BLaER1 (cell line): ENCODE measurements at regions not wholly inside any gene's neighbourhood (a gene's known extent, or its start where the extent isn't known, plus 50 kb on each side); places are given as distances from the start of the nearest gene placed in this dataset.

Source experiments
- H3K27ac ChIP-seq: shearing (Covaris generic); formaldehyde crosslinking; 2 replicates; pipeline ENCODE4 v1.8.1; 2022
- H3K27me3 ChIP-seq: shearing (Covaris generic); formaldehyde crosslinking; 2 replicates; pipeline ENCODE4 v1.8.1; 2022
- H3K36me3 ChIP-seq: shearing (Covaris generic); formaldehyde crosslinking; 2 replicates; pipeline ENCODE4 v1.8.1; 2022
- H3K4me1 ChIP-seq: shearing (Covaris generic); formaldehyde crosslinking; 2 replicates; pipeline ENCODE4 v1.8.1; 2022
- H3K4me2 ChIP-seq: shearing (Covaris generic); formaldehyde crosslinking; 2 replicates; pipeline ENCODE4 v1.8.1; 2022
- H3K4me3 ChIP-seq: shearing (Covaris generic); formaldehyde crosslinking; 2 replicates; pipeline ENCODE4 v1.8.1; 2022
- H3K9ac ChIP-seq: shearing (Covaris generic); formaldehyde crosslinking; 2 replicates; pipeline ENCODE4 v1.8.1; 2022
- H3K9me3 ChIP-seq: shearing (Covaris generic); formaldehyde crosslinking; 2 replicates; pipeline ENCODE4 v1.8.1; 2022
- H4K20me1 ChIP-seq: shearing (Covaris generic); formaldehyde crosslinking; 2 replicates; pipeline ENCODE4 v1.8.1; 2022
- Cebpa-rat ChIP-seq: shearing (Covaris generic); IDR thresholded peaks from 2 replicates; pipeline ENCODE4 v1.8.1; 2022

- Histone ChIP-seq H3K27ac (peak overlapping the region; percentile 99), H3K9me3 (no peaks in the 10 kb centered on the region), H4K20me1 (peaks cover 41% of the 10 kb centered on the region), H3K4me1 (peaks cover 100% of the 10 kb centered on the region), H3K27me3 (no peaks in the 10 kb centered on the region), H3K4me2 (peak overlapping the region; percentile 99), H3K36me3 (peaks cover 24% of the 10 kb centered on the region), H3K4me3 (peak overlapping the region; percentile 56), H3K9ac (peak overlapping the region; percentile 72)
- no peak for TF ChIP-seq Cebpa-rat
Observed at GRCh38 chr17:77420095-77420803, 279.5 kb downstream of the SEC14L1 start.

DNA sequence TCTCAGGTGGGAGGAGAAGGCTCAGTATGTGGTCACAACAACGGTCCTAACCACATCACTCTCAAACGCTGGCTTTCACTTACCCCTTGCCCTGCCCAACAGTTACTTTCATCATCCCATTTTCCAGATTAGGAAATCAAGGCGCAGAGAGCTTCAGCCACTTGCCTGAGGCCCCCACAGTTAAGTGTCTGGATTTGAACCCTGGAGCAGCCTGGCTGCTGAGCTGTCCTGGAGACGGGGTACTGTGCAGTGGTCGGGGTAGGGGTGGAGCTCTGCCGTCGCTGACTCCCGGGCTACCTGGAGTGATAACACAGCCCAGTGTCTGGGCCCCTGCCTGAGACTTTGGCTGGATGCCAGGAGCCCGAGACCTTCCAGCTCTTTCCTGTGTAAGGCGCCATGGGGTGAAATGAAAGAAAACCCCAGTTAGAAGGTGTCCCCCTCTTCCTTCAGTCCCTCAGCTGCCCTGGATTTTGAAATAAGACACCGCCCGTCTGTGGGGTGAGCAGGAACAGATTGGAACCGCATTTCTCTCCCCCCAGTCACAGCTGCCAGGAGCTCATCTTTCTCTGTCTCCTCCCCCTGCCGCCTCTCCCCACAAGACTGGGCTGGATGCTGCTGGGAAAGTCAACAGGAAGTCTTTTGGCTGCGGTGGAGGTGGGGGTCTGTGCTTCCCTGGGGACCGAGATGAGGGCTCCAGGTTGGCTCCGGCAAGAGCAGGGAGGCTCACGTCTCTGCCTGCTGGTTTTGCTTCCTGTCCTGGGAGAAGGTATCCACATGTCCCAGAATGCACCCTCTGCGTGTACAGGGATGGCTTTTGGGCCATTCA, 280.2 kb downstream of the SEC14L1 start:
- H3K4me1 ChIP-seq: peaks cover 100% of the 10 kb centered on the region
- H3K4me2 ChIP-seq: peak overlapping the region; percentile 99
- peak overlapping the region; percentile 99 for H3K27ac ChIP-seq
- H4K20me1 ChIP-seq: peaks cover 41% of the 10 kb centered on the region
- no peaks in the 10 kb centered on the region for H3K9me3 ChIP-seq
- H3K27me3 ChIP-seq: no peaks in the 10 kb centered on the region
- peaks cover 18% of the 10 kb centered on the region for H3K36me3 ChIP-seq
- peak overlapping the region; percentile 56 for H3K4me3 ChIP-seq
- TF ChIP-seq Cebpa-rat: no peak
- H3K9ac ChIP-seq: peak overlapping the region; percentile 72

GRCh38 chr17:77421630-77421972, 280.8 kb downstream of the SEC14L1 start:
- Histone ChIP-seq H3K36me3 (peaks cover 12% of the 10 kb centered on the region), H4K20me1 (peaks cover 36% of the 10 kb centered on the region), H3K9ac (peak overlapping the region; percentile 72), H3K4me2 (peak overlapping the region; percentile 99), H3K27ac (peak overlapping the region; percentile 99), H3K4me1 (peaks cover 100% of the 10 kb centered on the region), H3K27me3 (no peaks in the 10 kb centered on the region), H3K9me3 (no peaks in the 10 kb centered on the region), H3K4me3 (peak overlapping the region; percentile 56)
- no peak for TF ChIP-seq Cebpa-rat

GRCh38 chr17:77422104-77422747, 281.5 kb downstream of the SEC14L1 start:
- H3K4me1 ChIP-seq: peaks cover 100% of the 10 kb centered on the region
- H3K4me2 ChIP-seq: peak overlapping the region; percentile 99
- peak overlapping the region; percentile 56 for H3K4me3 ChIP-seq
- peak overlapping the region; percentile 72 for H3K9ac ChIP-seq
- H3K27ac ChIP-seq: peak overlapping the region; percentile 99
- peaks cover 6% of the 10 kb centered on the region; the same call in 1 of the 2 replicates for H3K36me3 ChIP-seq
- no peaks in the 10 kb centered on the region for H3K27me3 ChIP-seq
- no peak for TF ChIP-seq Cebpa-rat
- H4K20me1 ChIP-seq: peaks cover 39% of the 10 kb centered on the region; the same call in 1 of the 2 replicates
- H3K9me3 ChIP-seq: no peaks in the 10 kb centered on the region

DNA sequence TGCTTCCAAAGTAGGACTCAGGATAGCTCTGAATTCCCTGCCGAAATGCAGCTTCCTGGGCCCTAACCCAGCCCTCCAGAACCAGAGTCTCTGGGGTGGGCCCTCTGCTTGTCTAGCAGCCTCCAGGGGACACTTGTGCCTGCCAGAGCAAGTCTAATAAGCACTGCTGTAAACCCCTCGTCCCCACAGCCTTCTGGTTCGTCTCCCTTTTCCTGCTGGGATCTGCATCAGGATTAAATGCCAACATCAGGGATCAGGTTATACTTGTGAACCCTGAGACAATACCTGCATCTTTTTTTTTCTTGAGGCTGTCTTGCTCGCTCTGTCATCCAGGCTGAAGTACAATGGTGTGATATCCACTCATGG, 282.0 kb downstream of the SEC14L1 start:
- no peak for TF ChIP-seq Cebpa-rat
- Histone ChIP-seq H3K27me3 (no peaks in the 10 kb centered on the region), H3K36me3 (peaks cover 3% of the 10 kb centered on the region; the same call in 1 of the 2 replicates), H3K4me1 (peaks cover 100% of the 10 kb centered on the region), H4K20me1 (peaks cover 42% of the 10 kb centered on the region; the same call in 1 of the 2 replicates), H3K4me3 (peak overlapping the region; percentile 56; the same call in 1 of the 2 replicates), H3K9ac (peak overlapping the region; percentile 72), H3K27ac (peak overlapping the region; percentile 99), H3K9me3 (no peaks in the 10 kb centered on the region), H3K4me2 (peak overlapping the region; percentile 99)

DNA sequence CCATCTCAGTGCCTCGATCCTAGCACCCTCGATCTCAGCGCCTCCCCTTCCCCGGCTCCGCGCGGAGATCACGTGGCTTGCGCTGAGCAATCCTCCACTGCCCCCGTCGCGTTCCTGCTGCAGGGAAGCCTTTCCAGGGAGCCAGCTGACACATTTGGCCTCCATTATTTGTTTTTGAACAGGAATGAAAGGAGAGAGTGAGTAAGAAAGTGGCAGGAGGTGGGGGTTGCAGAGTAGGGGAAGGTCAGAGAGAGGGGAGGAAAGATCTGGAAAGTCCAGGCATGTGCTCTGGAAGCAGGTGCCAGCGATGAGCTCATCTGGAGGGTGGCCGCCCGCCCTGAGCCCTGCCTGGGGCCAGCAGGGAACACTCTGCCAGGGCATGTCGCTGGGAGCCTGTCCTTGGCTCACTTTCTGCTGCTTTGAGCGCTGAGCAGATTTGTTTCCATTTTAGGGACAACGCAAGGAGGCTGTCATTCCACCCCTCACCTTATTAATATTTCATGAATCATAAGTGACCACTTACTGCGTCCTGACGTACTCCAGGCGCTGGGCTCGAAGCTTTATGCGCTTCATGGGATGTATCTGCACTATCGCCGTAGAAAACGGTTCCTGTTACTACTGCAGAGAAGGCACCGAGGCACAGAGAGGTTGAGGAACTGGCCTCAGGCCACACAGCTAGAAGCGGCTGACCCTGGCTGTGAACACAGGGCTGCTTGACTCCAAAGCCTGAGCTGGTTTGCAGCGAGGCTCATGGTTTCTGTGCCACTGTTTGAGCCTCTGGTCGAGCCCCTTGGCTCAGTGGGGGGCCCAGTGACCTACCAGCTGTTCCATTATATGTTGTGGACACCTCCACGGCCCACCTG, 283.1 kb downstream of the SEC14L1 start:
- peaks cover 100% of the 10 kb centered on the region for H3K4me1 ChIP-seq
- no peak for TF ChIP-seq Cebpa-rat
- peak overlapping the region; percentile 32; the same call in 1 of the 2 replicates for H3K9ac ChIP-seq
- H3K9me3 ChIP-seq: no peaks in the 10 kb centered on the region
- no peak overlapping the region for H3K4me3 ChIP-seq
- no peaks in the 10 kb centered on the region for H3K27me3 ChIP-seq
- peak overlapping the region; percentile 99 for H3K4me2 ChIP-seq
- peak overlapping the region; percentile 99 for H3K27ac ChIP-seq
- no peaks in the 10 kb centered on the region for H3K36me3 ChIP-seq
- peaks cover 43% of the 10 kb centered on the region; the same call in 1 of the 2 replicates for H4K20me1 ChIP-seq

DNA sequence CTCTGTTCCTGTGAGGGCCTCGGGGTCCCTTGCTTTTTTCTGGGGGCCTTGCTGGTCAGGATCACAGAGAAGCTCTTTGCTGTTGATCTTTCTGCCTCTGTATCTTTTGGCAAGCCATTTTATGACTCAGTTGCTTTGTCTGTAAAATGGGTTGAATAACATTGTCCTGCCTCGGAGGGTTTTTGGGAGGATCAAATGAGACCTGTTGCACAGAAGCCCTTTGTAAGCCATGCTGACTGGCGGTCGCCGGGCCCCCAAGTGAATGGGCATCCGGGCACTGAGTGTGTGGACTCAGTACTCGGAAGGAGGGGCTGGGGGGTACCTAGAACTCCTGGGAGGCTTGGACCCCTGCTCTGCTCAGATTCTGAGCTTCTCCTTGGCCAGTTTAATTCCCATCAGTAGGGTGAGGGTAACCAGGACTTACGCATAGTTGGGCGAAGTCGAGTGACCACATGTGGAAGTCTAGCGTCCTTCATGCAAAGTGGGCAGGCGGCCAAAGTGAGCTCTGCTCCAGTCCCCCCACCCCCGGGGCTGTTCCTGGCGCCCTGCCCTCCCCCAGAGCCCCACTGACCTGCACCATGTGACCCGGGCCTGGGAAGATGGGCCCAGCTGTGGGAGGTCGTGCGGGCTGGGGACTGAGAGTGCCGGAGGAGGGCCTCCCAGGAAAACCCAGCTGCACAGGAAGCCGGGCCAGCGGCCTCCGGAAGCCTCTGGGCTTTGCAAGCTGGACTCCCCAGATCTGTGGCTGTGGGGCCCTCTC, 284.0 kb downstream of the SEC14L1 start:
- H3K27me3 ChIP-seq: no peaks in the 10 kb centered on the region
- no peaks in the 10 kb centered on the region for H3K9me3 ChIP-seq
- H3K4me3 ChIP-seq: peak overlapping the region; percentile 57
- H3K36me3 ChIP-seq: no peaks in the 10 kb centered on the region
- no peak for TF ChIP-seq Cebpa-rat
- peak overlapping the region; percentile 99 for H3K4me2 ChIP-seq
- H3K9ac ChIP-seq: peak overlapping the region; percentile 73
- peaks cover 44% of the 10 kb centered on the region for H4K20me1 ChIP-seq
- H3K4me1 ChIP-seq: peaks cover 100% of the 10 kb centered on the region
- peak overlapping the region; percentile 99 for H3K27ac ChIP-seq

DNA sequence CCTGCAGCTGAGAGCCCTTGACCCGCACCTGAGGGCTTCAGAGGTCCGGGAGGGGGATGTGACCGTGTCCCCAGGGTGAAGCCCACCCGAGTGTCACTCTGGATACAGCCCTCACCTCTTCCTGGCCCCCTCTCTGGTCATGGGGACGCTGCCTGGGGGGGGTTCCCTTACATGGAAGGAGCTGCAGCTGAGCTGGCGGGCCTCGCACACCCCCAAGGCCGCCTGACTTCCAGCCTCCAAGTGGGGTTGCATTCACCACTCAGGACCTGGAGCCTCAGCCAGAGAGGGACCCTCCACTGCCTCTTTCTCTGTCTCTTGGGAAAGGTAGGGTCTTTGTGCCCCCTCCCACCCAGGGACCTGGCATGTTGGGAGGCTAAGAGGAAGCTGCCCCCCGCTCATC, 284.6 kb downstream of the SEC14L1 start:
- H3K36me3 ChIP-seq: no peaks in the 10 kb centered on the region
- peak overlapping the region; percentile 99 for H3K4me2 ChIP-seq
- peaks cover 100% of the 10 kb centered on the region for H3K4me1 ChIP-seq
- peak overlapping the region; percentile 57 for H3K4me3 ChIP-seq
- no peaks in the 10 kb centered on the region for H3K9me3 ChIP-seq
- H3K9ac ChIP-seq: peak overlapping the region; percentile 73
- no peak for TF ChIP-seq Cebpa-rat
- H3K27ac ChIP-seq: peak overlapping the region; percentile 99
- H4K20me1 ChIP-seq: peaks cover 41% of the 10 kb centered on the region
- no peaks in the 10 kb centered on the region for H3K27me3 ChIP-seq
